ENCODE measurements at regions not wholly inside any gene's neighbourhood (a gene's known extent, or its start where the extent isn't known, plus 50 kb on each side); places are given as distances from the start of the nearest gene placed in this dataset.
A peak's percentile ranks its signal among the peaks of the same experiment; 100 is the strongest.

DNA sequence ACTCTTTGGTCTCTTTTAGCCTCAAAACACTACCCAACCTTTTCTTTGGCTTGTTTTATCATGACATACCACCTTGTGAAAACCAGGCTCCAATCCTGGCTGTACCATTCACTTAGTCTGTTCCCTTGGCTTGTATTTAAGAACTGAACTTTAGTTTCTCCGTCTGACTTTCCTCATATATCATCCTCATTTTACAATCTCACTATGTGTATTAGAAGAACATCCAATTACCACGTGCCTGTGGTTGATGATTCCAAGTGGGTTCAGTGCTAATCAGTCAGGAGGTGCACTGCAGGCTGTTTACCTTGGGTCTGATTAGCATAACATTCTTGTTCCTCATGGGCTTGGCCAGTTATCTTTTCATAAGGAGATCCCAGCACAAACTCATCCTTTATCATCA, 144.8 kb upstream of the KLF14 start:
- DNase-seq (ENCODE audit: low spot score) = peak; percentile 33

DNA sequence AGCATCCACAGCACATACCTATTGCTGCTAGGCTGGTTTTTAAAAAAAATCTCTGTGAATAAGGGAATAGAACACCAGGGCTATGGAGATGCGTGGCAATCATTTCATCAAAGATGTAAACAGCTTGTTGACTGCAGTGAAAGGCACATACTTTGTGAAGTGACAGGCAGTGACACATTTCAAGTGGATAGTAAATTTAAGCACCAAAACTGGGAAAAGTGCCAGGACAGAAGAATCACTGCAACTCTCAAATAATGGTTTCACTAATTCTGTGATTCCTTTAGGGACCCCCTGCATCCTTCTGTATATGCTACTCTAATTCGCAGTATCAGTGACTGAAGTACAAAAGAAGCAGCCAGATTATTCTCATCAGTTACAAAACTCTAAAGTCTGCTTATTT, 145.2 kb upstream of the KLF14 start:
- peak; percentile 29 for DNase-seq (ENCODE audit: low spot score)

DNA sequence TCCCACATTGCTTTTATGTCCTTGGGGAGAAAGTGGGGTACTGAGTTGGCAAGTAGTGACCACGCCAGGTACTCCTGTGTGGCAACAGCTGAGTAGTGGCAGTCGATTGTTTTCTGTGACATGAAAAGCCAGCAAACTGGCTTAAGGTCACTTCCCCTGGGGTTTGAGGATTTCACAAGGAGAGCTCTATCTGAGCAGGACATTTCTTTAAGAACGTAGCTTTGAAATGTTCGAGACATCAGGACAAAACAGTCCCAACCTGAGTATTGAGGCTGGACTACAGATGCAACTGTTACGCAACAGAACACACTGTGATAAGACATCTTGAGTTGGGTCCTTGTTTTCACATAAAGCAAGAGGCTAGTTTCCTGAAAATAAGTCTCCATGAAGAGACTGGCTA, 146.7 kb upstream of the KLF14 start:
- DNase-seq (ENCODE audit: low spot score) = no peak

DNA sequence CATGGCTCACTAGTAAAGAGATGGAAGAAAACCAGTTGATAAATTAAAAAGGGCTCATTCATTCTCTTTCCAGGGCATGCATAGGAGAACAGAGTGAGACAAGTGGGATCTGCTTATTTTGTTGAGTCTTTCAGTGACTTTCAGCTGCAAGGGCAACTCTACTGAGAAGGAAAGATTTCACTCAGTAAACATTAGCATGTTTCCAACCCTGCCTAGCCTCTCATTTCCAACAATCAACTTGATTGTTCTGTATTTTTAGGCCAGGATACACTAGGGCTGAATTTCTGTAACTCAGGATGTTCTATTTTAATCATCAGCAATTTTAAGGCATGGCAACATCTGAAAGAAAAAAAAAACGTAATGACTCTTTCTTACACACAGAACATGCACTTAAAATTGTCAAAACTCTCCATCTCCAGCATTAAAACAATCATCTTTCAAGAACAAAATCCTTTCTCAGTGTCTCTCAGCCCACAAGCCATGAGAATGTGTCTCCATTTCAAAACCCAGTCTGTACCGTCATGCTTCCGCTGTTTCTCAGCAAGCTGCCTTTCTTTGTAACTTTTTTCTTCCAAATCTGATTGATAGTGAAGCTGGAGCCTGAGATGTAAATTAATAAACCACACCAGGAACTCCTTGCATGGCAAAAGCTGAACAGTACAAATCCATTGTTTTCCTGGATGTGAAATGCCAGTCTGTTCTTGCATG, 147.2 kb upstream of the KLF14 start:
- DNase-seq (ENCODE audit: low spot score) = no peak

DNA sequence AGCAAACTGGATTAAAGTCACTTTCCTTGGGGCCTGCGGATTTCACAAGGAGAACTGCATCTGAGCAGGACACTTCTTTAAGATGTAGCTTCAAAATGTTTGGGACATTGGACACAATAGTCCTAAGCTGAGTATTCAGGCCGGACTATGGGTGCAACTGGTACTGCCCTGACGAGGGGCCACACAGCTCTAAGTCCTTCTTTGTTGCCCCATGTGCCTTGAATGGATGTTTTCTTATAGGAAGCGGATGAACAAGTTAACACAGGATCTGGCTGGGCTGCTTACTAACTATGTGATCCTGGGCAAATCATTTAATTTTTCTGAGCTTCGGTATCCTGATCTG, 147.8 kb upstream of the KLF14 start:
- no peak for DNase-seq (ENCODE audit: low spot score)

DNA sequence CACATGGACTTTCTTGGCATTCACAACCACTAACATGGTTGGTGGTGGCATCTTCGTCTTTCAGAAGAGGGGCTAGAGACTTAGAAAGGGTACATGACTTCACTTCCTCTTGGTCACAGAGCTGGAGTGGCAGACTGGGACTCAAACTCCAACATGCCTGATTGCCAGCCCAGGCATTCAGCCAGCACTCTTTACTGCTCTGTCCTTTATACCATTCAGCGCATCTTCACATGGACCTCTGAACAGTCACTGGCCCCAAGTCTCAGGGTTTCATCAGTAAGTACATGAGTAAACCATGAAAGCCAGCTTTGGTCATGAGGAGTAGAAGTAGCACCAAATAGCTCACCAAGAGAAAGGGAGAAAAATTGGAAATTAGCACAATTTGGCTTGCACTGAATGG, 148.4 kb upstream of the KLF14 start:
- DNase-seq (ENCODE audit: low spot score) = no peak

DNA sequence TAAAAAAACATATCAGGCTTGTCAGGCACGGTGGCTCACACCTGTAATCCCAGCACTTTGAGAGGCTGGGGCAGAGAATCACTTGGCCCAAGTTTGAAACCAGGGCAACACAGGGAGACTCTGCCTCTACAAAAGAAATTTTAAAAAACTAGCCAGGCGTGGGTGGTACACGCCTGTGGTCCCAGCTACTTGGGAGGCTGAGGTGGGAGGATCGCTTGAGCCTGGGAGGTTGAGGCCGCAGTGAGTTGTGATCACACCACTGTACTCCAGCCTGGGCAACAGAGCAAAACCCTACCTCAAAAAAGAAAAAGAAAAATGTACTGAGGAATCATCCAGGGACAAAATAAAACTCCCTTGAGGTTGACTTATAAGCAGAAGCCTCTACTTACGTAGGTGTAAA, 149.9 kb upstream of the KLF14 start:
- DNase-seq (ENCODE audit: low spot score) = no peak

DNA sequence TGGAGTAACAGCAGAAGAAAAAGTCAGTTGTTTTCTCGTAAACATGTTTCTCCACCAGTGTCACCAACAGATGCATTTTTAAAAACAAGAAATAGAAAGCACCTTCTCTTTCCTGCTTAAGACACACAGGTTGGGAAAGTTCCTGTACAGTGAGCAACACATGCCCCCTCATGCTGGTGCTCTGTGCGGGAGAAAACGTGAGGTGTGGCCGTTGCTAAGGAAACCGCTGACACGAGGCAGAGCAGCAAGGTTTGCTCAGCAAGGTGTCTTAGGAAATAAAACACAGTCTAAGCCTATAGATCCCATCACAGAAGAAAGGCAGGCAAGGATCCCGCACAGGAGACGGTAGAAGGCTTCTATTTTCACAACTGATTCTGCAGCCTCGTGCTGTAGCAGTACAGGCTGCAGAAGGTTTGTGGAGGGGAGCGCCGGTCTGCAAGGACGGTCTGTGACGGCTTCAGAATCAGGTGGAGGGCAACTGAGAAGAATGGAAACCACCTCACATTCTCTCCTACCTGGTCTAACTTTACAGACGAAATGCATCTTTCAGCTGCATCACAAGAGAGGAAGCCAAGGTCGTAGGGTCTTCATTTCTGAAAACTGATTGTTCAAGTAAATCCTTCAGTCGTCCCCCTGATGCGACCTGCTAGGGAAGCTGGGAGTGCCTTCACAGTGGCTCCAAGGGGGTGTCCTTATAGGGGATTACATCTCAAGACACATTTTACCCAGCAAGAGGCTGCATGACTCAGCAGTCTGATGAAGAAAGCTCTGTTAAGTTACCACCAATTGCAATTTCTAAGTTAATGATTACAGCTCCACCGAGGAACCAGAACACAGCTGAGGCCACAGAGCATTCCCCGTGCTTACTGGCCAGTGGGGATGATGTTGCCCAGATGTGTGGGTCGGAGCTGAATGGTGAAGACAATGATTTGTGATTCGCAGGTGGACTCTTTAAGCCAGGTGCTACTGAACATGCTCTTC, 150.7 kb upstream of the KLF14 start:
- peak; percentile 98 for DNase-seq (ENCODE audit: low spot score)

DNA sequence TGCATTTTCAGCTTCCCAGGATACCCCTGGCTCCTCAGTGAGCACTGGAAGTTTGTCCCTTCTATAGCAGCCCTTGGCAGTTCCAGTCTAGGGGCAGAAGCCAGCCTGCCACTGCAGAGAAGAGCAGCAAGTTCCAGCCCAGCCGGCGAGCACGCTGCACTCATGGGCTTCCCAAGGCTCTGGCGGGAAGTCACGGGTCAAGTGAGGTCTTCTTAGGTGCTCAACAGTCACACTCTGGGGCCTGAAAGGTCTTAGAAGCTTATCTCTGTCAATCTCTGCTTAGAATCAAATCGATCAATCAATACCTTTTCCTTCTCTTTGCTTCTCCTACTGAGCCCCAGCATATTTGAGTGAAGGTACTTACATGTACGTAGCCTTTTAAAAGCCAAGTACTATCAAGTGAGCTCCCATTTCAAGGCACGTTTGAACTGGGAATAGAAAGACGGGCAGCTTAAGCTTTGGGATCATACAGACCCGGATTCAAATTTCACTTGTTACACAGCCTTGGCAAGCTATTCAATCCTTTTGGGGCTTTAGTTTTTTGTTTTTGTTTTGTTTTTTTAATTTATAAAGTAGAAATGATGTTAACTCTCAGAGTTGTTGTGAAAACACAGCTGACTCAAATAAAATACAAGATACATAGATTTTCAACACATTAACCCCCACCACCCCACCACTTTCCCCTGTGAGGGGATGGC, 152.6 kb upstream of the KLF14 start:
- DNase-seq (ENCODE audit: low spot score) = no peak

DNA sequence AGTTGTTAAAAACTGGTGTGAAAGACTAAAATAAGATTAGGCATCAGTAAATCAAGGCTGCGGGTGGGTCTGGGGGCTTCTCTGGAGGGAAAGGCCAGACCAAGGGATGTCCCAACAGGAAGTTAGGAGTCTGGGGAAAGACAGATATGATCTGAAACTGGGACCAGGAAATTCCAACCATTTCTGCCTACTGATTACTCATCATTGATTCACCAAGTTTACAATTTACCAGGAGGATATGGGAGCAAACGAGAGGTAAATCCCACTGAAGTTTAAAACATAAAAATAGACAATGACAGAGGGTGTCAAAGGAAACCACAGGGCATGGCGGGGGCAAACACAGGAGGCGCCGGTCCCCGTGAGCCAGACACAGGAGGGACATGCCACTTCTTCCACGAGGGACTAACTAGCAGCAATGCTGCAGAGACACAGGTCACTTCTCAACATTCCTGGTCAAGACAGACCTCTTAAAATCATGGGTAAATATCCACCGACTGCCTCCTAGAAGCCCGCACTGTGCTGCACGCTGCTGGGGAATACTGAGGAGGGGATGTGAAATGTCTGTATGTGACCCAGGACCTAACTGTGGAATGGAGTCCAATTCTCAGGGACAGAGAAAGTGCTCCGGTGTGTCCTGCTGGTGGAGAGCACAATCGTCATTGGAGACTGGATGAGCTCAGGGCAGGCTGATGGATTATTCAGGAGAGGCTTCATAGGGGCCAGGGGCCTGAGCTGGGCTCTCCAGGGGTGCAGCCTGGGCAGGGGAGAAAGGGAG, 153.4 kb upstream of the KLF14 start:
- DNase-seq (ENCODE audit: low spot score) = peak; percentile 95

DNA sequence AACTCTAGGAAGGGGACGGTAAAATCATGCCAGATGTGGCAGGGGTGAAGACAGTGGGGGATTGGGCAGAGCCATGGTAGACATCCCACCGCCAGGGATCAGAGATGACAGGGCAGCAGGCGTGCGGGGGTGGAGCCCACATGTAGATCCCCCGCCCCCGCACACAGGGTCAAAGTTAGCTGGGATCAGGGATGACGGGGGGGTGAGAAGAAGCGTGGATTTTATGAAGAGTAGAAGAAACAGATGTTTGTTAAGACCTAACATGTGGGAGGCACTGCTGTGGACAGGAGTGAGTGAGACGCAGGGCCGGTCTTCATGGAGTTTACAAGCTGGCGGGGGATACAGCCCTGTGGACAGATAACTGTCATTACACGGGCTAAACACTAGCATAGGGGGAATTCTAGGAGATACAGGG, 154.0 kb upstream of the KLF14 start:
- no peak for DNase-seq (ENCODE audit: low spot score)

DNA sequence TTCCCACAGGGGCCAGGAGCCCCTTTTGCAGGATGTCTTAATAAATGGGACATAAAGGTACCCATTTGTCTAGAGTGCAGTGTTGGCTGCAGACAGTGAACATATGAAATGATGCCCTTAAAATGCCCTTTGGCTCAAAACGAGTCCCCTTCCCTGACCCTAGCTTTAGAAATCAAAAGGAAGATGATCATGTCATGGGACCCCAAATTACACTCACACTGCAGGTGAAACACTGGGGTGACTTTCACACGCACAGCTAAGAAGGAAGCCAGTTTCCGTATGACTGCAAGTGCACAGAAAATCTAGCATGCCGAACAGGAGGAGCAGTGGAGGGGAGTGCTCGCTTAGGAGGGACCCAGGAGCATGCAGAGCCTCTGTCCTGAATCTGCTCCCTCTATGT, 154.5 kb upstream of the KLF14 start:
- DNase-seq (ENCODE audit: low spot score) = no peak

DNA sequence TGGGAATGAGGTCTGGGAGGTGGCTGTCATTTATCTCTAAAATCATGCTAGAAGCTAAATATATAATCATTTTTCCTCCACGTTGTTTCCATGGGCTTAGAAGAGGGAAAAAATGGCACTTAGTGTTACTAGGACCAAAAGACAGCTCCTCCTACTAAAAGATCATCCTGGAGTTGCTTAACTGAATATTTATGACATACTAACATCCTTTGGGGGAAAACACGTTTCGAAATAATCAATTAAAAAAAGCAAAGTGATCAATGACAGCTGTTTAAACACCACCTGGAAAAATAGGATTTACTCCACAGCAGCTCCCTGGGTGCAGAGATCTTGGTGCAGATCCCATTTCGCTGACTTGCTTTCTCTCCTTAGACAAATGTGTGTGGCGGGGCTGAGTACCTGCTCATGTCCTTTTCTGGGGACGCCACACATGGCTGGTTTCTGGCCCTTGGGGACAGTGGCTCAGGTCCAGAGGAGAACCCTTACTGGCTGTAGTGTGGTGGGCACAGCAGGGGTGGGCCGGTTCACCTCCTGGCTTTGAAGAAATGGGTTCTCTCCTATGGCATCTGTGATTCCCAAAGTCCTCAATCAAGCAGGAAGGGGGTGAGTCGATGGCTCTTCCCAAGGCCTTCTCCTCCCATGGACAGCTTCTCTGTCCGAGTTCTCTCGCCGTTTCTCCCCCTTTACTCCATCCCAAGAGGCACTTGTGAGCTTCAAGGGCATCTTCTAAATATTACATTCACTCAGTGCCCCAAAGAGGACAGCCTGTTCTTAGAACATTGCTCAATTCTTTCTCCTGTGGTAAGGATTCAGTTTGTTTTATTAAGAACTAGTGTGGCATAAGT, 156.4 kb upstream of the KLF14 start:
- DNase-seq (ENCODE audit: low spot score) = no peak

DNA sequence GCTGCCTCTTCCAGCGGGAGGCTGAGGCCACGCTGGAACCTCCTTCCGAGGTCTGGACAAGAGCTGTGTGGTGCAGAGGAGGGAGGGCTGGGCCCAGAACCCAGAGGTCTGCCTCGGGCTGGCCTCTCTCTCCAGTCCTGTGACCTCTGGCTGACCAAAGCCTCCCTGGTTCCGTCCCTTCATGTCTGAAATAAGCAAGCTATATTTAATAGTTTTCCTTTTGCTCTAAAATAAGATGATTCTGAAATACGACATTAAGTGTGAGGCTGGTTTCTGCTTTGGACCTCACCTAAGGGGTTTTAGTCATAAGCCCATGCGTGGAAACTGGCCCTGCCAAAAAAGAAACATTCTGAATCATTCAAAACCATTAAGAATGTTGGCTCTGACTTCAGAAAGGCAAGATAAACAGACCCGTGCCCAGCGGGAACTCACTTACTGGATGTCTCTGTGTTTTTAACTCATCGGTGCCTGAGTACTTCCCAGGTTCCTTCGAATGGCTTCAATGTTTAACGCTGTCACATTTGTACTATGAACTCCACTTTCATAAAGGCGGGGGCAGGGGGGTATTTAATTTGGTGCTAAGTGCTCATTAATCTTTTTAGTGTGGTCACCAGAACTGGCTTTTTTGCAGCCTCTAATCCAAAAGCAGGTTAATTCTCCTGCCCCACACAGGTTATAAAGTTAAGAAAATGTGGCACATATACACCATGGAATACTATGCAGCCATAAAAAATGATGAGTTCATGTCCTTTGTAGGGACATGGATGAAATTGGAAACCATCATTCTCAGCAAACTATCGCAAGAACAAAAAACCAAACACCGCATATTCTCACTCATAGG, 157.5 kb upstream of the KLF14 start:
- peak; percentile 92 for DNase-seq (ENCODE audit: low spot score)

DNA sequence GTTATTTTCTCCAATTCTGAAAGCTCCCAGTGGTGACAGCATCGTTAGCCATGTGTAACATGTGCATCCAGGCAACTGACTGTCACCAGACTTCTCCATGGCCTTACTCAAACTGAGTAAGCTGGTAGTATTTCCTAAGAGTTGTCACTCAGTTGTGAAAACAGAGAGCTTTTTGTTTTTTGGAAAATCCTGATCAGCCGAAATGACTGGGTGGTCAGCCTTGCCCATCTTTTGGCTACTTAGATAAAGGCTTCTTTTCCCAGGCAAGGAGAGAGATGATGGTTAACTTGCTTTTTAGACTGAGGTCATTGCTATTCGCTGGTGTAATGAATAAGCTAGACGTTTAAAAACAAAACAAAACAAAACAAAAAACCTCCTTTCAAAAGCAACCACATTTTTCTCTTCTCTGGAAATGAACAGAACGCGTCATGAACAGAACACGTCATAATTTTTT, 159.5 kb upstream of the KLF14 start:
- DNase-seq (ENCODE audit: low spot score) = peak; percentile 96

DNA sequence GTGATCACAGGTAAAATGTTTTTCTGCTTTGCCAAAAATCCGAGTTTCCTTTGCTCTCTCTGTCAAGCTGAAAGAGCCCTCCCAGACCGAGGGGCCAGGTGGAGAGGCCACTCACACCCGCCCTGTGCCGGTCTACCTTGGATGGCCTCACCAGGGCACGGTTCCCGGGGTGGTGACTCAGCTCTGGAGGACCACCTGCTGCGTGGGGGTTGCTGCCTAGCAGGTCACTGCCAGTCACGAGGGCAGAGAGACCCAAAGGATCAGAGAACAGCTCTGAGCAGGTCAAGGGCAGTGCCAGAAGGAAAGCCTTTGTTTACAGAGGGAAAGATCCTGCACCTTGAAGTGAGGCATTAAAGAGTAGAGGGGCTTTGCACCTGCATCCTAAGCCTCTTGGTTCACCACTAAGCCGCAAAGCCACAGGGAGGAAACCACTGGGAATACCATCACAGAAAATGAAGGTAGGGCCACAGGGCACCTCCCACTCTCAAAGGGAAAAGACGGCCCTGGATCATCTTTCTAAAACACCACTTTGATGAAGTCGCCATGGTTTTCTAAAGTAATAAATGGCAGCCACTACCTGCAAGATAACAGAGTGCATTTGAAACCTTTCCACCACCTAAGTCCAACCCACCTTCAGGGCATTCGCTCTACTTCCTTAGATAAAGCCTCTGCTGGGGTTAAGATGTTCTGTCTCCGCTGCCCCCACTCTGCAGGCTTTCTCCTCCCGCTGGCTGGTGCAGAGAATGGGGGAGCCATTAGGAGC, 160.3 kb upstream of the KLF14 start:
- DNase-seq (ENCODE audit: low spot score) = peak; percentile 96

DNA sequence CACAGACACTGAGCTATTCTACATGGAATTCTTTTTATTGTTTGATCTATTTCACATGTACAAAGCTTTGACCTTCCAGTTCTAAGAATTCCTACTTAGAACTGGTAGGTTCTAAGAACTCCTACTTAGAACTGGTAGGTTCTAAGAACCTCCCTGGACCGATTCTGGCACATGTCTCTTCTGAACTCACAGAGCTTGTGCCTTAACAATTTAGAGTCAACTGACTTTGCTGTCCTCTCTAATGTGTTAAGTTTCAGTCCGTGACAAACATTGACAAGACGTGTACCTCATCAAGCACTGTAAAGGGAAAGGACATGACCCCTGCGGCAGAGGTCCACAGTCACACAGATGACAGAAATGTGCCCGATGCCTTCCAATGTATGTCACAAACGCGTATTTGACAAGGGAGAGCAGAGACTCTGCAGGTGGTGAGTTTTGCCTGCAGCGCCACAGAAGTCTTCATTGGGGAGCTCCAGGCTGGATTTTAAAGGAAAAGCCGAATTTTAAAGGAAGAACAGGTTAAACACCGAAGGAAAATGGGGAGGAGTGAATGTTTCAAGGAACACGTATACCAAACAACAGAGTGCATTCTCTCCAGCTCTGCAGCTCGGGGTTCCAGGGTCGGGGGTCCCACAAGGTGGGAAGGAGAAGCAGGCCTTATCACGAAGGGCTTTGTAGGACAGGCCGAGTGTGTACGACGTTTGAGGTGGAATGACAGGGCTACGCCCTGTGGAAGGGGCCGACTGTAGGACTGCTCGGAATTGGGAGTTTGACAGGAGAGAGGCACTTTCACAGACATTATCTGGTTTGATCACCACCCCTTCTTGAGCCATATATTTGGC, 161.1 kb upstream of the KLF14 start:
- DNase-seq (ENCODE audit: low spot score) = no peak

Data from kidney tubule cell (primary cell).